ENCODE measurements at regions not wholly inside any gene's neighbourhood (a gene's known extent, or its start where the extent isn't known, plus 50 kb on each side); places are given as distances from the start of the nearest gene placed in this dataset.

GRCh38 chr12:126295652-126296051 lies 1230.4 kb downstream of the AACS start:
- ATAC-seq (no peak), DNase-seq (no peak)
- H3K9me3 Mint-ChIP-seq: peaks cover 8 to 20% of the 10 kb centered on the region in 2 donors
- intact Hi-C loops (cut with micrococcal nuclease): no loop called here
- TF ChIP-seq, protein P1, sequence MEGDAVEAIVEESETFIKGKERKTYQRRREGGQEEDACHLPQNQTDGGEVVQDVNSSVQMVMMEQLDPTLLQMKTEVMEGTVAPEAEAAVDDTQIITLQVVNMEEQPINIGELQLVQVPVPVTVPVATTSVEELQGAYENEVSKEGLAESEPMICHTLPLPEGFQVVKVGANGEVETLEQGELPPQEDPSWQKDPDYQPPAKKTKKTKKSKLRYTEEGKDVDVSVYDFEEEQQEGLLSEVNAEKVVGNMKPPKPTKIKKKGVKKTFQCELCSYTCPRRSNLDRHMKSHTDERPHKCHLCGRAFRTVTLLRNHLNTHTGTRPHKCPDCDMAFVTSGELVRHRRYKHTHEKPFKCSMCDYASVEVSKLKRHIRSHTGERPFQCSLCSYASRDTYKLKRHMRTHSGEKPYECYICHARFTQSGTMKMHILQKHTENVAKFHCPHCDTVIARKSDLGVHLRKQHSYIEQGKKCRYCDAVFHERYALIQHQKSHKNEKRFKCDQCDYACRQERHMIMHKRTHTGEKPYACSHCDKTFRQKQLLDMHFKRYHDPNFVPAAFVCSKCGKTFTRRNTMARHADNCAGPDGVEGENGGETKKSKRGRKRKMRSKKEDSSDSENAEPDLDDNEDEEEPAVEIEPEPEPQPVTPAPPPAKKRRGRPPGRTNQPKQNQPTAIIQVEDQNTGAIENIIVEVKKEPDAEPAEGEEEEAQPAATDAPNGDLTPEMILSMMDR (IDR thresholded peaks at IDR 0.05): no peak
- no peaks in the 10 kb centered on the region for H3K27me3 Mint-ChIP-seq (ENCODE audit: low read depth in 2 of 2)
- H3K9me3 ChIP-seq (ENCODE audit: control insufficient read depth, insufficient read depth, low read length): no peaks in the 10 kb centered on the region
- H3K36me3 Mint-ChIP-seq: no peaks in the 10 kb centered on the region
- no peaks in the 10 kb centered on the region for H3K27me3 ChIP-seq (ENCODE audit: control insufficient read depth, insufficient read depth, low read length)
- no peaks in the 10 kb centered on the region for H3K4me1 ChIP-seq (ENCODE audit: control insufficient read depth, insufficient read depth, low read length)
- no peak overlapping the region for H3K27ac Mint-ChIP-seq
- no peak overlapping the region for H3K4me3 ChIP-seq (ENCODE audit: low read length)
- H3K36me3 ChIP-seq (ENCODE audit: control insufficient read depth, insufficient read depth, low read length): no peaks in the 10 kb centered on the region
- no peak overlapping the region for H3K27ac ChIP-seq (ENCODE audit: low read length)
- H3K4me1 Mint-ChIP-seq: no peaks in the 10 kb centered on the region
- H3K4me3 Mint-ChIP-seq: no peak overlapping the region
- WGBS (ENCODE audit: insufficient coverage): 85% methylated on average over 2 of the region's 2 CpGs

DNA sequence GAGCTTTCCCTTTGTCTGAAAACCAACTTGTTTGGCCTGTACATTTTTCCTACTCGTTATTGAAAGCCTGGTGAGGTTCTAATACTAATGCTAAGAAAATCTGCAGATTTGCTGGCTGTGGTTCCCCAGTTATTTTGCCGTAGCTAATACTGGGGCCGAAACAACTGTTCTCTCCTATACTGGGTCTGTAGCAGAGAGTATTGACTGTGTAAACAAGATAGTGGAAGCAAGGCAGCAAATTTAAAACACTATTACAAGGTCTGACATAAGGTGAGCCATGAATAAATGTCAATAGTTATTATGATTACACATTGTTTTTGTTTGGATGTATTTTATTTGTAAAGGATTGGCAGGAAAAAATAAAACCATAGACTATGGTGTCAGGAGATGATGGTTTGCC lies 1244.0 kb downstream of the AACS start:
- no peaks in the 10 kb centered on the region for H3K9me3 ChIP-seq (ENCODE audit: control insufficient read depth, insufficient read depth, low read length)
- Mint-ChIP-seq H3K27me3 (ENCODE audit: low read depth in 2 of 2) (no peaks in the 10 kb centered on the region), H3K9me3 (peaks cover 3 to 12% of the 10 kb centered on the region in 2 donors), H3K36me3 (peaks cover 8% of the 10 kb centered on the region), H3K4me3 (no peak overlapping the region), H3K27ac (no peak overlapping the region), H3K4me1 (no peaks in the 10 kb centered on the region)
- H3K36me3 ChIP-seq (ENCODE audit: control insufficient read depth, insufficient read depth, low read length): no peaks in the 10 kb centered on the region
- WGBS (ENCODE audit: insufficient coverage): 49% methylated on average over 3 of the region's 3 CpGs
- intact Hi-C loops (cut with micrococcal nuclease): no loop called here
- DNase-seq (no peak), ATAC-seq (no peak)
- H3K4me3 ChIP-seq (ENCODE audit: low read length): no peak overlapping the region
- no peaks in the 10 kb centered on the region for H3K4me1 ChIP-seq (ENCODE audit: control insufficient read depth, insufficient read depth, low read length)
- no peaks in the 10 kb centered on the region for H3K27me3 ChIP-seq (ENCODE audit: control insufficient read depth, insufficient read depth, low read length)
- no peak overlapping the region for H3K27ac ChIP-seq (ENCODE audit: low read length)
- TF ChIP-seq, protein P1 (IDR thresholded peaks at IDR 0.05): no peak

GRCh38 chr12:126312457-126312856 lies 1247.2 kb downstream of the AACS start:
- no peak overlapping the region for H3K27ac Mint-ChIP-seq
- H3K4me3 Mint-ChIP-seq: no peak overlapping the region
- H3K27me3 Mint-ChIP-seq (ENCODE audit: low read depth in 2 of 2): no peaks in the 10 kb centered on the region
- DNase-seq: no peak
- peaks cover 3 to 11% of the 10 kb centered on the region in 2 donors for H3K9me3 Mint-ChIP-seq
- H3K4me3 ChIP-seq (ENCODE audit: low read length): no peak overlapping the region
- no peak for ATAC-seq
- 95% methylated on average over 3 of the region's 3 CpGs for WGBS (ENCODE audit: insufficient coverage)
- TF ChIP-seq, protein P1 (IDR thresholded peaks at IDR 0.05): no peak
- peaks cover 7% of the 10 kb centered on the region for H3K36me3 Mint-ChIP-seq
- H3K9me3 ChIP-seq (ENCODE audit: control insufficient read depth, insufficient read depth, low read length): no peaks in the 10 kb centered on the region
- H3K27me3 ChIP-seq (ENCODE audit: control insufficient read depth, insufficient read depth, low read length): no peaks in the 10 kb centered on the region
- no peaks in the 10 kb centered on the region for H3K4me1 ChIP-seq (ENCODE audit: control insufficient read depth, insufficient read depth, low read length)
- no peaks in the 10 kb centered on the region for H3K4me1 Mint-ChIP-seq
- no peak overlapping the region for H3K27ac ChIP-seq (ENCODE audit: low read length)
- no peaks in the 10 kb centered on the region for H3K36me3 ChIP-seq (ENCODE audit: control insufficient read depth, insufficient read depth, low read length)
- intact Hi-C loops (cut with micrococcal nuclease): no loop called here

GRCh38 chr12:126316411-126316810 lies 1251.2 kb downstream of the AACS start:
- H3K4me1 ChIP-seq (ENCODE audit: control insufficient read depth, insufficient read depth, low read length): no peaks in the 10 kb centered on the region
- Mint-ChIP-seq H3K4me3 (no peak overlapping the region), H3K4me1 (no peaks in the 10 kb centered on the region), H3K9me3 (peaks cover 0 to 5% of the 10 kb centered on the region in 2 donors), H3K36me3 (no peaks in the 10 kb centered on the region), H3K27ac (no peak overlapping the region), H3K27me3 (ENCODE audit: low read depth in 2 of 2) (no peaks in the 10 kb centered on the region)
- TF ChIP-seq, protein P1 (IDR thresholded peaks at IDR 0.05): no peak
- no peaks in the 10 kb centered on the region for H3K27me3 ChIP-seq (ENCODE audit: control insufficient read depth, insufficient read depth, low read length)
- H3K36me3 ChIP-seq (ENCODE audit: control insufficient read depth, insufficient read depth, low read length): no peaks in the 10 kb centered on the region
- H3K9me3 ChIP-seq (ENCODE audit: control insufficient read depth, insufficient read depth, low read length): no peaks in the 10 kb centered on the region
- no peak overlapping the region for H3K27ac ChIP-seq (ENCODE audit: low read length)
- no peak overlapping the region for H3K4me3 ChIP-seq (ENCODE audit: low read length)
- ATAC-seq: no peak
- no peak for DNase-seq
- WGBS (ENCODE audit: insufficient coverage): 72% methylated on average over 2 of the region's 3 CpGs
- intact Hi-C loops (cut with micrococcal nuclease): no loop called here

All from natural killer cell (primary cell).